ENCODE measurements at regions not wholly inside any gene's neighbourhood (a gene's known extent, or its start where the extent isn't known, plus 50 kb on each side); places are given as distances from the start of the nearest gene placed in this dataset.
"Not testable (repeated sequence)": the region's sequence is repeated elsewhere in the genome, so short reads cannot be mapped to it uniquely, and the experiment has no call there.

DNA sequence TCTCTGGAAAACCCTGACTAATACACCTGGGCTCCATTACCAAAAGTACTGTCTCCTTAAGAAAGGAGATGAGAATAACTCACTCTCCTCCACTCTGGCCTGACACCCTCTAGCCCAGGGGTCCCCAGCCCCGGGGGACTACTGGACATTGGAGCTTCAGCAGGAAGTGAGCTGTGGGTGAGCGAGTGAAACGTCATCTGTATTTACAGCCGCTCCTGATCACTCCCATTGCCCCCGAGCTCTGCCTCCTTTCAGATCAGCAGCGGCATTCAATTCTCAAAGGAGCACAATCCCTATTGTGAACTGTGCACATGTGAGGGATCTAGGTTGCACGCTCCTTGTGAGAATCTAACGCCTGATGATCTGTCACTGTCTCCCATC is 126.3 kb upstream of the TNRC6C start:
- DNase-seq, result no peak

DNA sequence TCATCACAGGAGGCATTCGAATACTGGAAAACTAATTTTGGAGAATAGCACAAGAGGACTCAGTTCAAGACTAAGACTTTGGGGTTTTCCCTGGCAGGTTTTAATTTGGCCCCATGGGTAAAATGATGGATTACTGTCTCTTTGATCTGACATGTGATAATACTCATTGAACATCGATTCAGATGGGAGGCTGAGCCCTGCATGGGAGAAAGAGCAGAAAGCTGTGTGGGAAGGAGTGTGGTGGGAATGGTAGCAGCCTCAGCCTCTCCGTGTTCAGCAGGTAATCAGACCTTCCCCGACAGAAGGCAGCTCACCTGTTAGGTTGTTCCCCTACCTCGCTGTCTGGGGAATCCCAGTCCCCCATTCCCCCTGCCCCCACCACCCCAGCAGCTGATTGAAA is 124.7 kb upstream of the TNRC6C start:
- no peak for DNase-seq

DNA sequence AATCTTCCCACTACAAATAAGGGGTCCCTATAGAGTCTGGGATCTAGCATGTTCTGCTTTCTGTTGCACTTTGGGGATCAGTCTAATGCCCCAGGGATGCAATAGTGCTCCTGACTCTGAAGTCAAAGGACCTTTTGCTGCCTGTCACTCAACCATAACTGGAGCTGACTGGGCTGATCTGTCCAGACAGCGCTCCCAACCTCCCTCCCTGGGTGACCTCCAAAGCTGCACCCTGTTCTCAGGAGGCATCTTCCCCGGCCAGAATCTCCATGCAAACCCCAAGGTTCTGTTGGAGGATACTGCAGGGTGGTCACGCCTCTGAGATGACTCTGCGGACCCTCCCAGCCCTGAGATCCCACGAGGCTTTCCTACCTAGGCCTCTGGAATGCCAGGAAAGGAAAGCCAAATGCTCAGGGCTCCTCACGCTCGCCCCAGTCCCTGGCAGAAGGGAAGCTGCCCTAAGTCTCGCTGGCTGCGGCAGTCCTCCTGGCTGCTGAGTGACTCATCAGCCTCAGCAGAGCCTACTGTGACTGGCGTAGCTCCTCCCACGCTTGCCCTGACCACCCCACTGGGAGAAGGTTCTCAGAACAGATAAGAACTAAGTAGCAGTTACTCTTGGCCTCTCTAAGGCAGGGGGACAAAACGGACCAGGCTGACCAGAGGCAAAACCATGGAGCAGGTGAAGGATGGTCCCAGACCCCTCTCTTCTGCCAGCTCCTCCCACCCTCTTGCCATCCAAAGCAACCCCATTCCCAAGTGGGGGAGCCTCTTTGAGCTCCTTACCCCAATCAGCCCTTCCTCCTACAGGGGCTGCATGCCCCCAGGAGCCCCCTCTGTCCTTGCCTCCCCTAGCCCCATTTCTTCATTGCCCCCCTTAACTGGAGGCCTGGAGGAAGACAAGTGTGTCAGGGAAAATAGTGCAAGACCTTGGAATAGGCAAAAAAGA is 124.1 kb upstream of the TNRC6C start:
- peak; percentile 25 for DNase-seq

DNA sequence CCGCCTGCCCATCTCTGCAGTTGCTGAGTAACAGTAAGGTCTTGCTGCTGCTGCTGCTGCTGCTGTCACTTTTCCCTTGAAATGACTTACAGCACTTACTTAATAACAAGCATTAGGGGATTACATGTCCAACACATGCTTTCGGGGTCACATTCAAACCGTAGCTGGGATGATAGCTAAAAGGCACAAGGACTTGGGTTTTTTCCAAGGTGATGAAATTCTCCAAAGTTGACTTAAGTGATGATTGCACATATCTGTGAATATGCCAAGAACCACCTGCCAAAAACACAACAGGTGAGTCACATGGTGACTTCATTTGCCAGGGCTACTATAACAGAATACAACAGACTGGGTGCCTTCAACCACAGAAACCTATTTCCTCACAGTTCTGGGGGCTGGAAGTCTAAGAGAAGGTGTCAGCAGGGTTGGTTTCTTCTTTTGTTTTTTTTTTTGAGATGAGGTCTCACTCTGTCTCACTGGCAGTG is 121.9 kb upstream of the TNRC6C start:
- no peak for DNase-seq

- DNase-seq, result not testable (repeated sequence)
Measured at GRCh38 chr17:77837072-77837471, 121.4 kb upstream of the TNRC6C start.

DNA sequence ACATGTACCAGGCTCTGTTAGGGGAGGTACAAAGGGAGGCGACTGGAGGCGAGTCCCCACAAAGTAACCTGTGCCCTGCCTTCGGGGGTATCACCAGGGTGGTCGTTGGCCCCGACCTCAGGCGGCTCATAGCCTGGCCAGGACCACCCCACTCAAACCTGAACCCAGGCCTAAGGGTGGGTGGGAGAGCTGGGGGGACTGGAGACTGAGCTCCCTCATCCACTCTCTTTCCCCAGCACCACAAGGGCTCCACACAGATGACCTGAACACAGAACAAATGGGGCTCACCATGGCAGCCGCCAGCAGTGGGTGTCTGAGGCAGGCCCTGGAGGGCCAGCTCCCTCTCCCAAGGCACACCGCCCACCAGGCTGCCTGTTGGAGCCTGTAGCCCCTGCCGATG is 120.6 kb upstream of the TNRC6C start:
- DNase-seq, result no peak

GRCh38 chr17:77838748-77839697 is 119.5 kb upstream of the TNRC6C start:
- DNase-seq, result no peak

DNA sequence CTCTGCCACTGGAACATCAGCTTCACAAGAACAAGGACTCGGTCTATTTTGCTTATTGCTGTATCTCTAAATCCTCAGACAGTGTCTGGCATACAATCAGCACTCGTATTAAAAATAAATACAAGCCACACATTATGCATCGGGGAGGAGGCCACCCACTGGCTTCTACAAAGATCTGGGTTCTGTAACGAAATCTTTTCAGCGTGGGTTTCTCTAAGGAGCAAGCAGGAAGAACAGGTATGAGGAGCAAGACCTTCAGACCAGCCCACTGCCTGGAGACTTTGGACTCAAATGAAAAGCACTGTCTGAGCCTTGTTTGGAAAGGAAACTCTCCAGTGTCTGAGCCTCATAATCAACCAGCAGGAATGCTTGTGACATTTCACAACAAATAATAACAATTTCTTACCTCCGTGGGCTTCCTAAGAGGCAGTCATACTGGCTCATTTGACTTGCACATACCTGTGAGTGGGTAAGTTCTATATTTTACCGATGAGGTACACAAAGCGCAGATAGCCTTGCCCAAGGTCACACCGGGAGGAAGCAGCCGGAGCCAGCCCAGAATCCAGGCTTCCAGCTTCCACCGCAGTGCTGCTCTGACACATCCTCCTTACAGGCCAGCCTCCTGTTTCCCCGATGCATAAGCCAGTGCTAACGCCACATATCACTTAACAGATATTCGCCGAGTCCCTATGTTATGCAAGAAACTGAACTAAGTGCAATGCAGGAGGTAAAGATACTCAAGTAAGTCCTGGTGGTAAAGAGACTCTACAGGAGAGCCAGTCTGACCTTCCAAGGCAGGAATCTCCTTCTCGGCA is 118.6 kb upstream of the TNRC6C start:
- DNase-seq, result no peak

- DNase-seq, result no peak
Measured at GRCh38 chr17:77840513-77841165, 117.9 kb upstream of the TNRC6C start.

- no peak for DNase-seq
Measured at GRCh38 chr17:77841742-77842527, 116.6 kb upstream of the TNRC6C start.

DNA sequence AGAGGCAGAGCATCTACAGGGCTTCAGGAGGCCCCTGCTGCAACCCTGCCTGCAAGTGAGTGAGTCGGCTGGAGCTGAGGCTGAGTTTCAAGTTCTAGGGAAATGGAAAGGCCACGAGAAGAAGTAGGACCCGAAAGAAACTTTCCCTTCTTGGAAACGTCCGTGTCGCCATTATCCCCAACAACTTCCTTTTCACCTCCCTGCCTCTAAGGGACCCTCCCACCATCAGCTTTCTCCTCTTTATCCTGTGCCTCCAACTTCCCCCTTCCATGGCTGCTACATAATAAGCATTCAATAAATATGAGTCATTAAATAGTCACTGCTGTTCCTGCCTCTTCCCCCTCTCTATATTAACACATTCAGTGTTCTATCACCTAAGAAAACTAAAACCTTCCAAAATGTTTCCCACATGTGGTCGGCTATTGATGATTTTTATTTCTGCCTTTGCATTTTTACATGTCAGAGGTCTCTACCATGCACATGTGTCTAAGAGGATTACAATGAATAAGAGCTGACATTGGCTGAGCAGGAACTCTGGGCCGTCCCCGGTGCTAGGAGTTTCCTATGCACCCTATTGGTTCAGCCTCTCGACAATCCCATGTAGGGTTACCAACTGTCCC is 115.9 kb upstream of the TNRC6C start:
- no peak for DNase-seq

GRCh38 chr17:77843255-77843895 is 115.1 kb upstream of the TNRC6C start:
- DNase-seq, result not testable (repeated sequence)

DNA sequence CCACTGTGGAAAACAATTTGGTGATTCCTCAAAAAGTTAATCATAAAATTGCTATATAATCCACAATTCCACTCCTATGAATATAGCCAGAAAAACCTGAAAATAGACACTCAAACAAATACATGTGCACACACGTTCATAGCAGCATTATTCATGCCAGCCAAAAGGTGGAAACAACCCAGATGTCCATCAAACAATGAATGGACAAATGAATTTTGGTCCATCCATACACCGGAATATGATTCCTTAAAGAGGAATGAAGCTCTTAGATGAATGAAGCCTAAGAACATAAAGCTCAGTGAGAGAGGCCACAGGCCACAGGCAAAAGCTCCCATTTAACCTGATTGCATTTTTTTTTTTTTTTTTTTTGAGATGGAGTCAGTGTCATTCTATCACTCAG is 114.6 kb upstream of the TNRC6C start:
- DNase-seq, result no peak

- no peak for DNase-seq
Measured at GRCh38 chr17:77844681-77845080, 113.8 kb upstream of the TNRC6C start.

DNA sequence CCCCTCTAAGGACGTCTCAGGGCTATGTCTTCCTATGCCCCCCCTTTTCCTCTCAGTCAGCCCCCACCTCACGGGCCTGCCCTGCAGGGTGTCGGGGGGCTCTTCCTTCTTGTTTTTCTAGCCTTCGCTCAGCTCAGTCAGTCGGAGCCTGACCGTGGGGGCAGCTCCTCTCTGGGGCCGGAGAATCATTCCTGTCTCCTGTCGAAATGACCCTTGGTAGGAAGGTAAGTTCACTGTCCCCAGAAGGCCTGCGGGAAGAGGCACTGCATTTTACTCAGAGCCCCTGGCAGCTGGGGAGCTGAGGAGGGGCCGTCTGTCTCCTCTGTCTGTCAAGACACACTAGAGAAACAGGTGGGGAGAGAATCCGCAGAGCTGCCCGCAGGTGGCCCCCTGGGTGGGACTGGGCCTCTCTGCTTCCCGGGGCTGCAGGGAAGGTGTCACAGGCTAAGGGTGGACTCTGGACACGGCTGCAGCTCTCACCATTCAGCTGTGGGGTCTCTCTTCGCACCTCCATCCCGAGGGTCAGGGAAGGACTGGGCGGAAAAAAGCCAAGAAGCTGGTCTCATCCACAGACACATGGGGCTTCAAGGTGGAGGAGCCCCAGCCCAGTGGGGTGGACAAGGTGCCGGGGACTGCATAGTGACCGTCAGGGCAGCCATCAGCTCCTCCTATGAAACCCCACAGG is 112.8 kb upstream of the TNRC6C start:
- no peak for DNase-seq

DNA sequence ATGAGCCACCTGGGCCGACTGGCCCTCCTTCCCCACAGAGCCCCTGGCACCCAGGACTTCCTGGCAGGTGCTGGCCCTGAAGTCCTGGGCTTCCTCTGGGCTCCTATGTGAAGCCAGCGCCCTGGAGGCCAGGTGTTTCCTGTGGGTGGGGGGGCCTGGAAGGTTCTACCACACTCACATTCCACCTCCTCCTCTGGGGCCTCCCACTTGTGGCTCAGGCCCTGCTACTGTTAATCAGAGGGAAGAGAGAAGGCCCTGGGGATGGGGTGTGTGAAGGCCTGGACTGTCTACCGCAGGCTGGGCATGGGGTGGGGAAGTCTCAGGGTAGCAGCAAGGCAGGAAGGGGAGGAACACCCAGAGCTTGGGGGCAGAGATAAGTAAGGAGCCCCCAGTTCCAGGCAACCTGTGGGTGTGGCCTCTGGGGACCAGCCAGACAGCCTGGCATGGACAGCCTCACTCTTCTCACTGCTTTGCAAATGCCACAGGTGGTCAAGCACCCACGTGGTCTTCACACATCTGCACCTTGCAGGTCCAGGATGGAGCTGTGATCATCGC is 111.9 kb upstream of the TNRC6C start:
- DNase-seq, result no peak

DNA sequence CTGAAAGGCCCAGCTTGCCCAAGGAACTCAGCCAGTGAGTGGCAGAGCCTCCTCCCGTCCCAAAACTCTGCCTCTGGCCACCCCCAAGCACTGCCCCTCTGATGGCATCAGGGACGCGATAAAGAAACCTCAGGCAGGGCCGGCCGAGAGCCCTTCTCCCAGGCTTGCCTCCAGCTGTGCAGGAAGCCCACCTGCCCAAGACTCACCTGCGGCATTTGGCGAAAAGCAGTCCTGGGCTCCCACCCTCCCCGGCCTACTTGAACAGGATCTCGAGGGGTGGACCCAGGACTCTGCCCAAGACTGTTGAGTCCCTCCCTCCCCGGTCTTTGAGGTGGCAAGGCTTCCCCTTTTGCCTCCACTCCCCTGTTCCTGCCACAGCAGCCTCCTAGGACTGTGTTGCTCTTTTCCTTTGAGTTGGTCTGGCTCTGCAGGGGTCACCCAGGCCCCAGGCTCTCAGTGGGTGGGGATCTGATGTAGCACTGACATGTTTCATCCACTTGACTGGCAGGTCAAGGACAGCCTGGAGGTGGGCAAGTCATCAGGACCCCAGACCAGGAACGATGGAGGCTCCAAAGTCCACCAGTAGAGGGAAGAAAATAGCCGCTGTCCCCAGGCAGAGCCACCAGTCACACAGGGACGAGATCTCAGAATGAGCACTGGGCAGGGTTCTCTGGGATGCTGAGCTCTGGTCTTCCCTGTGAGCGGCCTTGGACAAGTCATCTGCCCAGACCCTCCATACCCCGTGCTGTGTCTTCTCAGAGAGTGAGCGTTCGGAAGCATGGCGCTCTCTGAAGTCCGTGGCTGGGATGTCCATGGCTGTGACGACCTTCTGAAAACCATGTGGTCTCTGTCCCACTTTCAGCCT is 111.0 kb upstream of the TNRC6C start:
- no peak for DNase-seq

GRCh38 chr17:77848257-77848656 is 110.2 kb upstream of the TNRC6C start:
- no peak for DNase-seq
